Neural cell (in vitro differentiated cells): ENCODE measurements at regions not wholly inside any gene's neighbourhood (a gene's known extent, or its start where the extent isn't known, plus 50 kb on each side); places are given as distances from the start of the nearest gene placed in this dataset.

Experiments used
- H2AFZ ChIP-seq: fragments of 200-600, 300-800 bp; sonication (generic), shearing (Covaris generic); 2 replicates; pipeline ENCODE4 v1.6.0; 2014; ENCODE audit warnings: low read depth, mild to moderate bottlenecking, antibody characterized with exemption, low read length, moderate library complexity
- H3F3A ChIP-seq: fragments of 200-600 bp; shearing (Covaris generic); 2 replicates; pipeline ENCODE4 v1.6.1; 2016; ENCODE audit warnings: mild to moderate bottlenecking, moderate library complexity, mixed read lengths, antibody characterized with exemption, low read length; ENCODE audit not compliant: insufficient read depth, poor library complexity, severe bottlenecking
- H3K27ac ChIP-seq: fragments of 200-600, 300-800 bp; sonication (generic), shearing (Covaris generic); 2 replicates; pipeline ENCODE4 v1.5.1; 2014; ENCODE audit warnings: mild to moderate bottlenecking, low read length, moderate library complexity
- H3K27me3 ChIP-seq: fragments of 300-800, 200-600 bp; sonication (generic), shearing (Covaris generic); 2 replicates; pipeline ENCODE4 v1.6.0; 2014; ENCODE audit warnings: mild to moderate bottlenecking, low read depth, low read length, moderate library complexity; ENCODE audit not compliant: insufficient read depth
- H3K36me3 ChIP-seq: fragments of 300-800, 200-600 bp; sonication (generic), shearing (Covaris generic); 2 replicates; pipeline ENCODE4 v1.5.1; 2014; ENCODE audit warnings: mild to moderate bottlenecking, antibody characterized with exemption, low read length, moderate library complexity; ENCODE audit not compliant: insufficient read depth
- H3K4me2 ChIP-seq: fragments of 300-800, 200-600 bp; sonication (generic), shearing (Covaris generic); 2 replicates; pipeline ENCODE4 v1.6.0; 2014; ENCODE audit warnings: mild to moderate bottlenecking, low read length
- H3K4me3 ChIP-seq: fragments of 300-800, 200-600 bp; sonication (generic), shearing (Covaris generic); 2 replicates; pipeline ENCODE4 v1.5.1; 2014; ENCODE audit warnings: mild to moderate bottlenecking, low read length, moderate library complexity
- H3K79me2 ChIP-seq: fragments of 200-600 bp; shearing (Covaris generic); replicated peaks from 2 replicates; pipeline ENCODE4 v1.6.0; 2014; ENCODE audit warnings: mild to moderate bottlenecking, low read length, moderate library complexity; ENCODE audit not compliant: insufficient read depth
- H3K9ac ChIP-seq: fragments of 300-800, 200-600 bp; sonication (generic), shearing (Covaris generic); 2 replicates; pipeline ENCODE4 v1.6.1; 2016; ENCODE audit warnings: mild to moderate bottlenecking, low read length, mixed read lengths
- H3K9me2 ChIP-seq: fragments of 200-600 bp; shearing (Covaris generic); 2 replicates; pipeline ENCODE4 v1.6.1; 2016; ENCODE audit warnings: mild to moderate bottlenecking, low read length, mixed read lengths; ENCODE audit not compliant: insufficient read depth
- H3K9me3 ChIP-seq: fragments of 200-600, 300-800 bp; sonication (generic), shearing (Covaris generic); 2 replicates; pipeline ENCODE4 v1.6.1; 2016; ENCODE audit warnings: mild to moderate bottlenecking, mixed run types, low read length, moderate library complexity, mixed read lengths
- H4K20me1 ChIP-seq: fragments of 200-600 bp; shearing (Covaris generic); 2 replicates; pipeline ENCODE4 v1.6.1; 2016; ENCODE audit warnings: mild to moderate bottlenecking, mixed run types; ENCODE audit not compliant: insufficient read depth
- CTCF ChIP-seq: fragments of 450-650 bp; IDR thresholded peaks from 2 replicates; pipeline ENCODE4 v1.5.1; 2014; ENCODE audit warnings: antibody characterized with exemption, mild to moderate bottlenecking, moderate library complexity; ENCODE audit not compliant: poor library complexity, severe bottlenecking
- EP300 ChIP-seq: fragments of 450-650 bp; conservative IDR thresholded peaks from 2 replicates; pipeline ENCODE4 v1.6.1; 2014; ENCODE audit warnings: antibody characterized with exemption, mild to moderate bottlenecking, moderate library complexity; ENCODE audit not compliant: poor library complexity, severe bottlenecking
- EZH2 ChIP-seq: fragments of 200-600, 300-800 bp; shearing (Covaris generic), sonication (generic); IDR thresholded peaks from 2 replicates; pipeline ENCODE4 v1.6.1; 2014; ENCODE audit warnings: antibody characterized with exemption, low read length, borderline replicate concordance, mild to moderate bottlenecking; ENCODE audit not compliant: insufficient read depth, poor library complexity, severe bottlenecking
- MXI1 ChIP-seq: fragments of 450-650 bp; conservative IDR thresholded peaks from 2 replicates; pipeline ENCODE4 v1.6.1; 2014; ENCODE audit warnings: antibody characterized with exemption, mild to moderate bottlenecking; ENCODE audit not compliant: poor library complexity, severe bottlenecking
- POLR2AphosphoS5 ChIP-seq: IDR thresholded peaks from 2 replicates; pipeline ENCODE4 v1.6.1; 2012
- RAD21 ChIP-seq: fragments of 450-650 bp; conservative IDR thresholded peaks from 2 replicates; pipeline ENCODE4 v1.6.1; 2014; ENCODE audit warnings: antibody characterized with exemption, mild to moderate bottlenecking, moderate library complexity
- REST ChIP-seq: IDR thresholded peaks from 2 replicates; pipeline ENCODE4 v1.6.1; 2012; ENCODE audit warnings: borderline replicate concordance
- SMC3 ChIP-seq: fragments of 450-650 bp; conservative IDR thresholded peaks from 2 replicates; pipeline ENCODE4 v1.6.1; 2014; ENCODE audit warnings: antibody characterized with exemption, mild to moderate bottlenecking, moderate library complexity; ENCODE audit not compliant: poor library complexity
- TAF1 ChIP-seq: IDR thresholded peaks from 2 replicates; pipeline ENCODE4 v1.6.1; 2012; ENCODE audit warnings: low read depth

- Histone ChIP-seq H4K20me1 (no peaks in the 10 kb centered on the region), H3K9me2 (no peaks in the 10 kb centered on the region), H3K4me3 (no peak overlapping the region), H3K9ac (no peak overlapping the region), H3K27ac (no peak overlapping the region), H3K36me3 (no peaks in the 10 kb centered on the region), H2AFZ (no peak overlapping the region), H3F3A (no peaks in the 10 kb centered on the region), H3K79me2 (no peaks in the 10 kb centered on the region), H3K9me3 (no peaks in the 10 kb centered on the region), H3K27me3 (no peaks in the 10 kb centered on the region), H3K4me2 (no peak overlapping the region)
- TF ChIP-seq EP300 (no peak), SMC3 (no peak), RAD21 (no peak), MXI1 (no peak), TAF1 (no peak), CTCF (no peak), EZH2 (no peak), REST (no peak), POLR2AphosphoS5 (no peak)
Measured at GRCh38 chr9:91045041-91045440, 243.4 kb downstream of the SYK start.

- H3K9me3 ChIP-seq = no peaks in the 10 kb centered on the region
- no peaks in the 10 kb centered on the region for H3K79me2 ChIP-seq
- no peaks in the 10 kb centered on the region for H4K20me1 ChIP-seq
- H3K4me3 ChIP-seq = no peak overlapping the region
- no peak overlapping the region for H3K27ac ChIP-seq
- no peak overlapping the region for H3K4me2 ChIP-seq
- H3K9ac ChIP-seq = no peak overlapping the region
- H3F3A ChIP-seq = no peaks in the 10 kb centered on the region
- no peaks in the 10 kb centered on the region for H3K27me3 ChIP-seq
- H3K9me2 ChIP-seq = no peaks in the 10 kb centered on the region
- TF ChIP-seq CTCF (no peak), POLR2AphosphoS5 (no peak), RAD21 (no peak), REST (no peak), MXI1 (no peak), TAF1 (no peak), SMC3 (no peak), EZH2 (no peak), EP300 (no peak)
- no peak overlapping the region for H2AFZ ChIP-seq
- no peaks in the 10 kb centered on the region for H3K36me3 ChIP-seq
Measured at GRCh38 chr9:91047529-91047928, 245.9 kb downstream of the SYK start.
